IPS-NIHi7 (cell line): ENCODE measurements at regions not wholly inside any gene's neighbourhood (a gene's known extent, or its start where the extent isn't known, plus 50 kb on each side); places are given as distances from the start of the nearest gene placed in this dataset.

Source experiments
- DNase-seq: peaks from one replicate; pipeline ENCODE4 v3.0.0; 2012; ENCODE audit warnings: mixed read lengths; ENCODE audit errors: extremely low spot score

- no peak for DNase-seq
Measured at GRCh38 chr1:38719880-38720279, 139.7 kb downstream of the RRAGC start.

GRCh38 chr1:38718031-38718430 lies 141.5 kb downstream of the RRAGC start:
- no peak for DNase-seq

GRCh38 chr1:38716229-38716628 lies 143.3 kb downstream of the RRAGC start:
- no peak for DNase-seq

GRCh38 chr1:38715415-38715814 lies 144.2 kb downstream of the RRAGC start:
- DNase-seq: no peak

- DNase-seq: no peak
Measured at GRCh38 chr1:38712046-38712445, 147.5 kb downstream of the RRAGC start.

- no peak for DNase-seq
Measured at GRCh38 chr1:38708701-38709258, 150.8 kb downstream of the RRAGC start.

GRCh38 chr1:38701088-38701487 lies 158.5 kb downstream of the RRAGC start:
- no peak for DNase-seq

- no peak for DNase-seq
Measured at GRCh38 chr1:38700077-38700470, 159.5 kb downstream of the RRAGC start.

- DNase-seq: no peak
Measured at GRCh38 chr1:38699330-38700076, 160.1 kb downstream of the RRAGC start.

- no peak for DNase-seq
Measured at GRCh38 chr1:38697387-38697786, 162.2 kb downstream of the RRAGC start.

- no peak for DNase-seq
Measured at GRCh38 chr1:38696371-38696770, 163.2 kb downstream of the RRAGC start.

GRCh38 chr1:38693759-38694158 lies 165.8 kb downstream of the RRAGC start:
- no peak for DNase-seq

- DNase-seq: no peak
Measured at GRCh38 chr1:38693031-38693430, 166.5 kb downstream of the RRAGC start.

GRCh38 chr1:38690790-38691449 lies 168.7 kb downstream of the RRAGC start:
- DNase-seq: no peak

GRCh38 chr1:38686927-38687255 lies 172.7 kb downstream of the RRAGC start:
- DNase-seq: no peak

- DNase-seq: no peak
Measured at GRCh38 chr1:38686167-38686926, 173.2 kb downstream of the RRAGC start.

- DNase-seq: no peak
Measured at GRCh38 chr1:38685388-38685787, 174.2 kb downstream of the RRAGC start.

- peak; percentile 70 for DNase-seq
Measured at GRCh38 chr1:38680801-38681510, 178.6 kb downstream of the RRAGC start.

GRCh38 chr1:38677756-38678155 lies 181.8 kb downstream of the RRAGC start:
- no peak for DNase-seq

GRCh38 chr1:38677311-38677710 lies 182.3 kb downstream of the RRAGC start:
- no peak for DNase-seq

GRCh38 chr1:38672692-38673091 lies 186.9 kb downstream of the RRAGC start:
- no peak for DNase-seq

- DNase-seq: no peak
Measured at GRCh38 chr1:38671221-38671620, 188.4 kb downstream of the RRAGC start.
